ENCODE measurements at regions not wholly inside any gene's neighbourhood (a gene's known extent, or its start where the extent isn't known, plus 50 kb on each side); places are given as distances from the start of the nearest gene placed in this dataset.

DNA sequence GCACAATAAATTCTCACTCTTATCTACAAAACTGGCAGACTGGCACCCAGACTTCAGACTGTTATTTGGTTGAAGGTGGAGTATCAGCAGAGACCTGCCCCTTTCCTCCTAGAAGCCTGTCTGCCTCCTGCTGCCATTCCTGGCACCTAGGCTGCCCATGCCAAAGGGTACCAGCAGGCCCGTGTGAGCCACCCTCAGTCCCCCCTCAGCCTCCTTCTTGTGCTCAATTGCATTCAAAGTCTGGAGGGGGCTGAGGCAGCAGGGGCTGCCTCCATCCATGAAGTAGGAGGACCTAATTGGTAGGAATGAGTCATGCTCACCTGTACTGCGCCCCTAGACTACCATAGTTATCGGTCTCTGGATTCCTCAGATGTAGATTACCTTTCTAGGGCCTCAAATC, 440.9 kb upstream of the GRM3 start:
- TF ChIP-seq, protein P1, sequence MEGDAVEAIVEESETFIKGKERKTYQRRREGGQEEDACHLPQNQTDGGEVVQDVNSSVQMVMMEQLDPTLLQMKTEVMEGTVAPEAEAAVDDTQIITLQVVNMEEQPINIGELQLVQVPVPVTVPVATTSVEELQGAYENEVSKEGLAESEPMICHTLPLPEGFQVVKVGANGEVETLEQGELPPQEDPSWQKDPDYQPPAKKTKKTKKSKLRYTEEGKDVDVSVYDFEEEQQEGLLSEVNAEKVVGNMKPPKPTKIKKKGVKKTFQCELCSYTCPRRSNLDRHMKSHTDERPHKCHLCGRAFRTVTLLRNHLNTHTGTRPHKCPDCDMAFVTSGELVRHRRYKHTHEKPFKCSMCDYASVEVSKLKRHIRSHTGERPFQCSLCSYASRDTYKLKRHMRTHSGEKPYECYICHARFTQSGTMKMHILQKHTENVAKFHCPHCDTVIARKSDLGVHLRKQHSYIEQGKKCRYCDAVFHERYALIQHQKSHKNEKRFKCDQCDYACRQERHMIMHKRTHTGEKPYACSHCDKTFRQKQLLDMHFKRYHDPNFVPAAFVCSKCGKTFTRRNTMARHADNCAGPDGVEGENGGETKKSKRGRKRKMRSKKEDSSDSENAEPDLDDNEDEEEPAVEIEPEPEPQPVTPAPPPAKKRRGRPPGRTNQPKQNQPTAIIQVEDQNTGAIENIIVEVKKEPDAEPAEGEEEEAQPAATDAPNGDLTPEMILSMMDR (IDR thresholded peaks at IDR 0.05): no peak
- TF ChIP-seq POLR2A (IDR thresholded peaks at IDR 0.05; ENCODE audit: low read depth): no peak

All from esophagus muscularis mucosa (tissue), 3 donors.